ENCODE measurements at regions not wholly inside any gene's neighbourhood (a gene's known extent, or its start where the extent isn't known, plus 50 kb on each side); places are given as distances from the start of the nearest gene placed in this dataset.
A peak's percentile ranks its signal among the peaks of the same experiment; 100 is the strongest.

- Histone ChIP-seq H3K4me3 (ENCODE audit: low read depth, low read length) (no peak overlapping the region), H3K27me3 (replicated peaks) (no peaks in the 10 kb centered on the region), H3K27ac (no peak overlapping the region), H3K36me3 (replicated peaks) (no peaks in the 10 kb centered on the region)
- in situ Hi-C loops (cut with HindIII; ENCODE audit: low pct_ligation_motif_present, low sequenced_read_pairs) = no loop called here
- TF ChIP-seq CTCF (IDR thresholded peaks at IDR 0.05; ENCODE audit: low read depth, low read length, missing control alignments) = no peak
- no peak for DNase-seq
These were observed 207.3 kb downstream of the AEBP2 start for GRCh38 chr12:19646599-19646998.

GRCh38 chr12:19647806-19648556 lies 208.7 kb downstream of the AEBP2 start:
- Histone ChIP-seq H3K27me3 (replicated peaks) (no peaks in the 10 kb centered on the region), H3K4me3 (ENCODE audit: low read depth, low read length) (no peak overlapping the region), H3K36me3 (replicated peaks) (no peaks in the 10 kb centered on the region), H3K27ac (no peak overlapping the region)
- TF ChIP-seq CTCF (IDR thresholded peaks at IDR 0.05; ENCODE audit: low read depth, low read length, missing control alignments) = no peak
- no peak for DNase-seq
- in situ Hi-C loops (cut with HindIII; ENCODE audit: low pct_ligation_motif_present, low sequenced_read_pairs) = no loop called here

GRCh38 chr12:19648591-19648990 lies 209.3 kb downstream of the AEBP2 start:
- TF ChIP-seq CTCF (IDR thresholded peaks at IDR 0.05; ENCODE audit: low read depth, low read length, missing control alignments) = no peak
- Histone ChIP-seq H3K36me3 (replicated peaks) (no peaks in the 10 kb centered on the region), H3K27me3 (replicated peaks) (no peaks in the 10 kb centered on the region), H3K27ac (no peak overlapping the region), H3K4me3 (ENCODE audit: low read depth, low read length) (no peak overlapping the region)
- DNase-seq = no peak
- in situ Hi-C loops (cut with HindIII; ENCODE audit: low pct_ligation_motif_present, low sequenced_read_pairs) = no loop called here

GRCh38 chr12:19652386-19652785 lies 213.1 kb downstream of the AEBP2 start:
- in situ Hi-C loops (cut with HindIII; ENCODE audit: low pct_ligation_motif_present, low sequenced_read_pairs) = no loop called here
- Histone ChIP-seq H3K27me3 (replicated peaks) (no peaks in the 10 kb centered on the region), H3K36me3 (replicated peaks) (no peaks in the 10 kb centered on the region), H3K4me3 (ENCODE audit: low read depth, low read length) (no peak overlapping the region), H3K27ac (no peak overlapping the region)
- DNase-seq = no peak
- TF ChIP-seq CTCF (IDR thresholded peaks at IDR 0.05; ENCODE audit: low read depth, low read length, missing control alignments) = no peak

GRCh38 chr12:19654650-19655376 lies 215.5 kb downstream of the AEBP2 start:
- H3K4me3 ChIP-seq (ENCODE audit: low read depth, low read length) = no peak overlapping the region
- H3K36me3 ChIP-seq (replicated peaks) = no peaks in the 10 kb centered on the region
- in situ Hi-C loops (cut with HindIII; ENCODE audit: low pct_ligation_motif_present, low sequenced_read_pairs) = no loop called here
- H3K27me3 ChIP-seq (replicated peaks) = no peaks in the 10 kb centered on the region
- no peak for TF ChIP-seq CTCF (IDR thresholded peaks at IDR 0.05; ENCODE audit: low read depth, low read length, missing control alignments)
- peak overlapping the region; percentile 64 for H3K27ac ChIP-seq
- DNase-seq = peak; percentile 20

Measured in brain microvascular endothelial cell (primary cell).